CMK (cell line): ENCODE measurements at regions not wholly inside any gene's neighbourhood (a gene's known extent, or its start where the extent isn't known, plus 50 kb on each side); places are given as distances from the start of the nearest gene placed in this dataset.
"Not testable (repeated sequence)": the region's sequence is repeated elsewhere in the genome, so short reads cannot be mapped to it uniquely, and the experiment has no call there.

Source experiments
- DNase-seq: peaks from one replicate; pipeline ENCODE4 v3.0.0-alpha.2; 2010; ENCODE audit warnings: low read depth

GRCh38 chr6:2302482-2302881 lies 57.1 kb upstream of the GMDS start:
- not testable (repeated sequence) for DNase-seq

DNA sequence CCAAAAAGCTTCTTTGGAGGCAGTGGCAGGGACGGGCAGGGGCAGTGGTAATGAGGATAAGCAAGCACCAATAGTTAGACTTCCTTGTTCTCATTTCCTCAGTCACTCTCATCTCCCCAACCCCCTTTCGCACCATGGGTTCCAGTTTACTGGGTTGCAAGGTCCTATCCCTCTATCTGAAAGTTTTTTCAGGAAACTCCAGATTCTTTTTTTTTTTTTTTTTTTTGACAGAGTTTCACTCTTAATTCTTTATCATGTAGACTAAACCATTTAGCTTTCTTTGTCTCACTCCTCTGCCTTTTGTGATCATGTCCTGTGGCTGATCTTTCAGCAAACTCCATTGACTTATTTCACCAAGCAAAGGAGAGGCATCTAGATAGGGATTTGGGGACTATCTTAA lies 51.4 kb upstream of the GMDS start:
- no peak for DNase-seq
